A549 (cell line): ENCODE measurements at regions not wholly inside any gene's neighbourhood (a gene's known extent, or its start where the extent isn't known, plus 50 kb on each side); places are given as distances from the start of the nearest gene placed in this dataset.
"Not testable (repeated sequence)": the region's sequence is repeated elsewhere in the genome, so short reads cannot be mapped to it uniquely, and the experiment has no call there.

ENCODE experiments used
- ATAC-seq, 2 experiments: fragments of 200-7000 bp in 1 of 2; fragments of >200 bp in 1 of 2; cut with Nextera tagmentation in 1 of 2; cut with Tn5 transposase in 1 of 2; 3 replicates each; pipeline versions ENCODE4 v1.8.0 to v1.9.1; 2018 to 2020; ENCODE audit warnings: mild to moderate bottlenecking in 1 of 2, moderate library complexity in 1 of 2
- CTCF ChIA-PET: fragments of 300-600 bp; sonication (Branson Sonifier 250); formaldehyde crosslinking; extraction: SDS; loops from one replicate; lab custom pipeline; 2021; ENCODE audit warnings: antibody characterized with exemption, inconsistent platforms; lab: Yijun Ruan, JAX
- POLR2A ChIA-PET: fragments of 350-600 bp; formaldehyde crosslinking; extraction: SDS; loops from one replicate; lab custom pipeline; 2021; ENCODE audit warnings: antibody characterized with exemption, inconsistent platforms; lab: Yijun Ruan, JAX
- DNase-seq, 2 experiments: peaks; one replicate each; pipeline versions ENCODE4 v3.0.0 to v3.0.0-alpha.2; 2011 to 2016; ENCODE audit warnings: low read depth in 1 of 2, low spot score in 1 of 2
- FAIRE-seq: peaks from 2 replicates; lab custom pipeline; 2011; peaks lifted over from hg19 to GRCh38; lab: Jason Lieb, UNC
- H3K27ac ChIP-seq, 2 experiments: fragments of >200 bp; sonication (Bioruptor Twin); formaldehyde crosslinking; 3 replicates each; pipeline ENCODE4 v1.5.1; 2016 to 2017
- H3K4me1 ChIP-seq: fragments of >200 bp; sonication (Bioruptor Twin); formaldehyde crosslinking; 3 replicates; pipeline ENCODE4 v1.6.1; 2016
- H3K4me2 ChIP-seq: fragments of >200 bp; sonication (Bioruptor Twin); formaldehyde crosslinking; 3 replicates; pipeline ENCODE4 v1.6.1; 2016
- H3K4me3 ChIP-seq: fragments of >200 bp; sonication (Bioruptor Twin); formaldehyde crosslinking; 3 replicates; pipeline ENCODE4 v1.5.1; 2016
- H3K9me3 ChIP-seq: fragments of >200 bp; sonication (Bioruptor Twin); formaldehyde crosslinking; 3 replicates; pipeline ENCODE4 v1.6.1; 2016
- BCL3 ChIP-seq: fragments of >200 bp; sonication (Bioruptor Twin); formaldehyde crosslinking; IDR thresholded peaks from 3 replicates; pipeline ENCODE4 v1.6.1; 2016
- ELK1 ChIP-seq: fragments of 150-350 bp; IDR thresholded peaks from 2 replicates; pipeline ENCODE4 v1.6.1; 2014; ENCODE audit warnings: low read depth, mild to moderate bottlenecking, low read length
- FOSL2 ChIP-seq, 2 experiments: fragments of 450-650 bp in 1 of 2; fragments of >200 bp in 1 of 2; sonication (Bioruptor Twin) in 1 of 2; formaldehyde crosslinking; IDR thresholded peaks; 2 replicates each; pipeline versions ENCODE4 v1.5.0 to v1.6.1; 2016 to 2020; ENCODE audit warnings: mild to moderate bottlenecking in 1 of 2, moderate library complexity in 1 of 2
- FOXS1 ChIP-seq: fragments of 250-450 bp; sonication (Bioruptor Pico); IDR thresholded peaks from 2 replicates; pipeline ENCODE4 v1.5.0; 2020; ENCODE audit warnings: mild to moderate bottlenecking, moderate library complexity
- GATA3 ChIP-seq: IDR thresholded peaks from 2 replicates; pipeline ENCODE4 v1.6.1; 2012; ENCODE audit warnings: borderline replicate concordance
- HDAC2 ChIP-seq: fragments of 200-600 bp; sonication (generic); IDR thresholded peaks from 2 replicates; pipeline ENCODE4 v1.6.1; 2016
- HEYL ChIP-seq: fragments of 250-450 bp; sonication (Bioruptor Pico); IDR thresholded peaks from 2 replicates; pipeline ENCODE4 v1.8.0; 2021; ENCODE audit warnings: mild to moderate bottlenecking, moderate library complexity
- HMGXB4 ChIP-seq: fragments of 250-450 bp; sonication (Bioruptor Pico); IDR thresholded peaks from 2 replicates; pipeline ENCODE4 v1.5.0; 2021; ENCODE audit warnings: mild to moderate bottlenecking, moderate library complexity, borderline replicate concordance
- JUN ChIP-seq, 2 experiments: fragments of >200 bp; sonication (Bioruptor Twin); formaldehyde crosslinking; IDR thresholded peaks; 2 replicates in 1 of 2; 3 replicates in 1 of 2; pipeline ENCODE4 v1.6.1; 2016 to 2017
- MAX ChIP-seq: IDR thresholded peaks from 2 replicates; pipeline ENCODE4 v1.6.1; 2012
- NFE2L2 ChIP-seq: fragments of 150-350 bp; conservative IDR thresholded peaks from 2 replicates; pipeline ENCODE4 v1.6.1; 2014; ENCODE audit warnings: low read length
- PHF8 ChIP-seq: fragments of 200-600 bp; sonication (generic); IDR thresholded peaks from 2 replicates; pipeline ENCODE4 v1.6.1; 2016; ENCODE audit warnings: low read depth, mild to moderate bottlenecking, antibody characterized with exemption, moderate library complexity, borderline replicate concordance
- POLR2AphosphoS2 ChIP-seq: conservative IDR thresholded peaks from 2 replicates; pipeline ENCODE4 v1.6.1; 2012; ENCODE audit warnings: low read length, improper control_type of control experiment, inconsistent platforms
- RARB ChIP-seq: fragments of 250-450 bp; sonication (Bioruptor Pico); IDR thresholded peaks from 2 replicates; pipeline ENCODE4 v1.8.0; 2021; ENCODE audit warnings: mild to moderate bottlenecking, moderate library complexity
- RFX5 ChIP-seq: fragments of 450-650 bp; IDR thresholded peaks from 2 replicates; pipeline ENCODE4 v1.7.1; 2014; ENCODE audit warnings: antibody characterized with exemption, mild to moderate bottlenecking, moderate library complexity
- SMC3 ChIP-seq: fragments of >200 bp; sonication (Bioruptor Twin); formaldehyde crosslinking; IDR thresholded peaks from 3 replicates; pipeline ENCODE4 v1.6.1; 2018; ENCODE audit warnings: inconsistent platforms
- TFCP2L1 ChIP-seq: fragments of 250-450 bp; sonication (Bioruptor Pico); IDR thresholded peaks from 2 replicates; pipeline ENCODE4 v1.5.0; 2021; ENCODE audit warnings: mild to moderate bottlenecking
- ZFP36 ChIP-seq: fragments of 450-650 bp; IDR thresholded peaks from 2 replicates; pipeline ENCODE4 v1.6.1; 2014; ENCODE audit warnings: borderline replicate concordance; ENCODE audit not compliant: partially characterized antibody
- ZSCAN20 ChIP-seq: fragments of 250-450 bp; sonication (Bioruptor Pico); IDR thresholded peaks from 2 replicates; pipeline ENCODE4 v1.8.0; 2022; ENCODE audit warnings: mild to moderate bottlenecking, moderate library complexity
- WGBS: methylation state at CpG from one replicate; pipeline ENCODE4 v1.1.6; 2017; ENCODE audit errors: missing lambda C conversion rate; 5-methylcytosine and 5-hydroxymethylcytosine counted together

- no peak overlapping the region for H3K4me3 ChIP-seq
- no peak for ATAC-seq
- H3K27ac ChIP-seq: no peak overlapping the region
- CTCF ChIA-PET: interaction anchor here (0.9 kb wide), 1 partner anchor 25 kb away, joined by 3 read pairs; no protein-coding TSS in a partner anchor
- POLR2A ChIA-PET: no interaction called here
- no peak overlapping the region for H3K4me2 ChIP-seq
- DNase-seq: no peak
- no peak for TF ChIP-seq SMC3
- TF ChIP-seq HEYL (CRISPR knock-in tag): no peak
- no peak for TF ChIP-seq FOXS1
- TF ChIP-seq ELK1: no peak
- TF ChIP-seq BCL3: no peak
- no peak for TF ChIP-seq PHF8
- TF ChIP-seq ZFP36: no peak
- no peak for TF ChIP-seq MAX
- no peak for TF ChIP-seq NFE2L2
- TF ChIP-seq HDAC2: no peak
- TF ChIP-seq GATA3: no peak
- no peak for TF ChIP-seq TFCP2L1 (CRISPR knock-in tag)
- no peak for TF ChIP-seq RARB (CRISPR knock-in tag)
- no peak for TF ChIP-seq RFX5
- TF ChIP-seq POLR2AphosphoS2: no peak
- TF ChIP-seq HMGXB4 (CRISPR knock-in tag): no peak
- TF ChIP-seq JUN (IDR thresholded peaks at IDR 0.05): no peak
- no peak for TF ChIP-seq ZSCAN20
- no peaks in the 10 kb centered on the region for H3K4me1 ChIP-seq
- 22% methylated on average over 3 of the region's 3 CpGs for WGBS
- FAIRE-seq: no peak
- H3K9me3 ChIP-seq: no peaks in the 10 kb centered on the region
These were observed 283.6 kb downstream of the QKI start for GRCh38 chr6:163698086-163698485.

- H3K27ac ChIP-seq, ATAC-seq, DNase-seq, POLR2A ChIA-PET, H3K4me2 ChIP-seq, H3K9me3 ChIP-seq, H3K4me3 ChIP-seq, H3K4me1 ChIP-seq, FAIRE-seq: not testable (repeated sequence)
- CTCF ChIA-PET: interaction anchor here (0.6 to 1.2 kb wide), 2 partner anchors 9 to 835 kb away, joined by 3 read pairs; no protein-coding TSS in a partner anchor
- WGBS: 8% methylated on average over 4 of the region's 4 CpGs
These were observed 281.8 kb downstream of the QKI start for GRCh38 chr6:163696311-163696710.

GRCh38 chr6:163695414-163695864 lies 280.9 kb downstream of the QKI start:
- no peak overlapping the region for H3K4me2 ChIP-seq
- H3K4me1 ChIP-seq: no peaks in the 10 kb centered on the region
- WGBS: 38% methylated on average over 8 of the region's 8 CpGs
- no peak for TF ChIP-seq MAX
- no peak for TF ChIP-seq RFX5
- TF ChIP-seq FOSL2 (IDR thresholded peaks at IDR 0.05): no peak
- no peak for TF ChIP-seq FOSL2 (CRISPR knock-in tag; IDR thresholded peaks at IDR 0.05)
- ATAC-seq: no peak
- no peaks in the 10 kb centered on the region for H3K9me3 ChIP-seq
- FAIRE-seq: no peak
- no peak overlapping the region for H3K27ac ChIP-seq
- ChIA-PET CTCF (interaction anchor here (0.6 kb wide), 1 partner anchor 835 kb away, joined by 3 read pairs; no protein-coding TSS in a partner anchor), POLR2A (no interaction called here)
- DNase-seq: no peak
- H3K4me3 ChIP-seq: no peak overlapping the region
